Natural killer cell (primary cell): ENCODE measurements at regions not wholly inside any gene's neighbourhood (a gene's known extent, or its start where the extent isn't known, plus 50 kb on each side); places are given as distances from the start of the nearest gene placed in this dataset.

ENCODE experiments used
- ATAC-seq, 3 donors: fragments of 150-1000 bp in 2 of 3; fragments of 200-7000 bp in 1 of 3; cut with Tn5 transposase; 1 replicate in 1 of 3; 2 replicates in 2 of 3; pipeline ENCODE4 v1.10.0; 2021; ENCODE audit warnings: mild to moderate bottlenecking in 2 of 3, moderate library complexity in 2 of 3
- DNase-seq, 2 donors: peaks; one replicate each; pipeline versions ENCODE4 v3.0.0 to v3.0.0-alpha.2; 2013 to 2021; ENCODE audit warnings: mixed read lengths in 1 of 2
- H3K27ac ChIP-seq: one replicate; pipeline ENCODE4 v1.5.1; 2013; ENCODE audit warnings: mild to moderate bottlenecking, low read length
- H3K27me3 ChIP-seq: one replicate; pipeline ENCODE4 v1.6.1; 2013; ENCODE audit warnings: low read length; ENCODE audit not compliant: control insufficient read depth, insufficient read depth
- H3K36me3 ChIP-seq: one replicate; pipeline ENCODE4 v1.6.1; 2013; ENCODE audit warnings: low read length; ENCODE audit not compliant: control insufficient read depth, insufficient read depth
- H3K4me1 ChIP-seq: one replicate; pipeline ENCODE4 v1.6.1; 2013; ENCODE audit warnings: low read length; ENCODE audit not compliant: control insufficient read depth, insufficient read depth
- H3K4me3 ChIP-seq: one replicate; pipeline ENCODE4 v1.5.1; 2013; ENCODE audit warnings: low read length
- H3K9me3 ChIP-seq: one replicate; pipeline ENCODE4 v1.6.1; 2013; ENCODE audit warnings: low read length; ENCODE audit not compliant: control insufficient read depth, insufficient read depth
- H3K27ac Mint-ChIP-seq, 2 donors: one replicate each; pipeline ENCODE4 v1.8.0; 2022; ENCODE audit warnings: mild to moderate bottlenecking in 2 of 2, mixed read lengths in 2 of 2, moderate library complexity in 1 of 2
- H3K27me3 Mint-ChIP-seq, 2 donors: one replicate each; pipeline ENCODE4 v1.8.0; 2022; ENCODE audit warnings: low read depth in 2 of 2, mixed read lengths in 2 of 2
- H3K36me3 Mint-ChIP-seq: one replicate; pipeline ENCODE4 v1.8.0; 2022; ENCODE audit warnings: mixed read lengths
- H3K4me1 Mint-ChIP-seq, 2 donors: one replicate each; pipeline ENCODE4 v1.8.0; 2022; ENCODE audit warnings: mixed read lengths in 2 of 2
- H3K4me3 Mint-ChIP-seq: one replicate; pipeline ENCODE4 v1.8.0; 2022; ENCODE audit warnings: mild to moderate bottlenecking, moderate library complexity, mixed read lengths
- H3K9me3 Mint-ChIP-seq, 2 donors: one replicate each; pipeline ENCODE4 v1.8.0; 2022; ENCODE audit warnings: mixed read lengths in 2 of 2
- CTCF ChIP-seq: fragments of 200-600 bp; IDR thresholded peaks from one replicate; pipeline ENCODE4 v1.8.0; 2022; ENCODE audit warnings: antibody characterized with exemption
- WGBS: methylation state at CpG from one replicate; pipeline ENCODE4 v1.1.7; 2013; ENCODE audit warnings: missing lambda C conversion rate; ENCODE audit not compliant: insufficient coverage; 5-methylcytosine and 5-hydroxymethylcytosine counted together
- intact Hi-C: fragments of 100-400 bp; cut with micrococcal nuclease; formaldehyde crosslinking; loops from one replicate; pipeline ENCODE4 v1.14.2; 2022

- no peak overlapping the region for H3K27ac Mint-ChIP-seq
- 74% methylated on average over 1 of the region's 1 CpG for WGBS
- DNase-seq = no peak
- intact Hi-C loops = no loop called here
- Histone ChIP-seq H3K36me3 (no peaks in the 10 kb centered on the region), H3K4me1 (no peaks in the 10 kb centered on the region), H3K9me3 (no peaks in the 10 kb centered on the region), H3K27me3 (no peaks in the 10 kb centered on the region), H3K4me3 (no peak overlapping the region), H3K27ac (no peak overlapping the region)
- no peak for ATAC-seq
- no peak for TF ChIP-seq CTCF
- H3K9me3 Mint-ChIP-seq = no peaks in the 10 kb centered on the region
- H3K27me3 Mint-ChIP-seq = peaks cover 6 to 12% of the 10 kb centered on the region in 2 donors
- H3K4me1 Mint-ChIP-seq = no peaks in the 10 kb centered on the region
- no peaks in the 10 kb centered on the region for H3K36me3 Mint-ChIP-seq
- no peak overlapping the region for H3K4me3 Mint-ChIP-seq
These were observed 99.5 kb upstream of the IGSF21 start for GRCh38 chr1:18008081-18008480.

- H3K9me3 Mint-ChIP-seq = no peaks in the 10 kb centered on the region
- H3K27ac Mint-ChIP-seq = no peak overlapping the region
- Histone ChIP-seq H3K9me3 (no peaks in the 10 kb centered on the region), H3K27me3 (no peaks in the 10 kb centered on the region), H3K27ac (no peak overlapping the region), H3K4me3 (no peak overlapping the region), H3K36me3 (no peaks in the 10 kb centered on the region), H3K4me1 (no peaks in the 10 kb centered on the region)
- no peak for ATAC-seq
- 36% methylated on average over 6 of the region's 6 CpGs for WGBS
- no peak overlapping the region for H3K4me3 Mint-ChIP-seq
- peaks cover 2 to 4% of the 10 kb centered on the region in 2 donors for H3K27me3 Mint-ChIP-seq
- no peak for TF ChIP-seq CTCF
- H3K4me1 Mint-ChIP-seq = no peaks in the 10 kb centered on the region
- no peaks in the 10 kb centered on the region for H3K36me3 Mint-ChIP-seq
- intact Hi-C loops = no loop called here
- DNase-seq = no peak
These were observed 98.5 kb upstream of the IGSF21 start for GRCh38 chr1:18009055-18009454.

- DNase-seq (no peak), ATAC-seq (no peak)
- no peaks in the 10 kb centered on the region for H3K9me3 ChIP-seq
- H3K4me1 ChIP-seq = no peaks in the 10 kb centered on the region
- no peak for TF ChIP-seq CTCF
- no peaks in the 10 kb centered on the region for H3K36me3 ChIP-seq
- 13% methylated on average over 8 of the region's 8 CpGs for WGBS
- Mint-ChIP-seq H3K4me3 (no peak overlapping the region), H3K36me3 (no peaks in the 10 kb centered on the region), H3K4me1 (no peaks in the 10 kb centered on the region), H3K27me3 (peaks cover 2 to 6% of the 10 kb centered on the region in 2 donors), H3K27ac (no peak overlapping the region), H3K9me3 (no peaks in the 10 kb centered on the region)
- no peak overlapping the region for H3K4me3 ChIP-seq
- no peak overlapping the region for H3K27ac ChIP-seq
- H3K27me3 ChIP-seq = no peaks in the 10 kb centered on the region
- intact Hi-C loops = no loop called here
These were observed 98.1 kb upstream of the IGSF21 start for GRCh38 chr1:18009478-18009961.

GRCh38 chr1:18010408-18010807 lies 97.2 kb upstream of the IGSF21 start:
- Mint-ChIP-seq H3K9me3 (no peaks in the 10 kb centered on the region), H3K27me3 (peaks cover 3 to 15% of the 10 kb centered on the region in 2 donors), H3K27ac (no peak overlapping the region), H3K36me3 (no peaks in the 10 kb centered on the region), H3K4me3 (no peak overlapping the region), H3K4me1 (no peaks in the 10 kb centered on the region)
- H3K9me3 ChIP-seq = no peaks in the 10 kb centered on the region
- ATAC-seq = no peak
- 77% methylated on average over 4 of the region's 4 CpGs for WGBS
- TF ChIP-seq CTCF = no peak
- H3K4me1 ChIP-seq = no peaks in the 10 kb centered on the region
- no peak overlapping the region for H3K27ac ChIP-seq
- H3K36me3 ChIP-seq = no peaks in the 10 kb centered on the region
- H3K27me3 ChIP-seq = no peaks in the 10 kb centered on the region
- DNase-seq = no peak
- intact Hi-C loops = no loop called here
- no peak overlapping the region for H3K4me3 ChIP-seq
